ENCODE measurements at regions not wholly inside any gene's neighbourhood (a gene's known extent, or its start where the extent isn't known, plus 50 kb on each side); places are given as distances from the start of the nearest gene placed in this dataset.

GRCh38 chr3:66655044-66655443 lies 154.2 kb upstream of the LRIG1 start:
- no peak overlapping the region for H3K27ac ChIP-seq
- TF ChIP-seq, protein P1, sequence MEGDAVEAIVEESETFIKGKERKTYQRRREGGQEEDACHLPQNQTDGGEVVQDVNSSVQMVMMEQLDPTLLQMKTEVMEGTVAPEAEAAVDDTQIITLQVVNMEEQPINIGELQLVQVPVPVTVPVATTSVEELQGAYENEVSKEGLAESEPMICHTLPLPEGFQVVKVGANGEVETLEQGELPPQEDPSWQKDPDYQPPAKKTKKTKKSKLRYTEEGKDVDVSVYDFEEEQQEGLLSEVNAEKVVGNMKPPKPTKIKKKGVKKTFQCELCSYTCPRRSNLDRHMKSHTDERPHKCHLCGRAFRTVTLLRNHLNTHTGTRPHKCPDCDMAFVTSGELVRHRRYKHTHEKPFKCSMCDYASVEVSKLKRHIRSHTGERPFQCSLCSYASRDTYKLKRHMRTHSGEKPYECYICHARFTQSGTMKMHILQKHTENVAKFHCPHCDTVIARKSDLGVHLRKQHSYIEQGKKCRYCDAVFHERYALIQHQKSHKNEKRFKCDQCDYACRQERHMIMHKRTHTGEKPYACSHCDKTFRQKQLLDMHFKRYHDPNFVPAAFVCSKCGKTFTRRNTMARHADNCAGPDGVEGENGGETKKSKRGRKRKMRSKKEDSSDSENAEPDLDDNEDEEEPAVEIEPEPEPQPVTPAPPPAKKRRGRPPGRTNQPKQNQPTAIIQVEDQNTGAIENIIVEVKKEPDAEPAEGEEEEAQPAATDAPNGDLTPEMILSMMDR (IDR thresholded peaks at IDR 0.05), result no peak
- TF ChIP-seq ZFX (IDR thresholded peaks at IDR 0.05; ENCODE audit: borderline replicate concordance), result no peak

DNA sequence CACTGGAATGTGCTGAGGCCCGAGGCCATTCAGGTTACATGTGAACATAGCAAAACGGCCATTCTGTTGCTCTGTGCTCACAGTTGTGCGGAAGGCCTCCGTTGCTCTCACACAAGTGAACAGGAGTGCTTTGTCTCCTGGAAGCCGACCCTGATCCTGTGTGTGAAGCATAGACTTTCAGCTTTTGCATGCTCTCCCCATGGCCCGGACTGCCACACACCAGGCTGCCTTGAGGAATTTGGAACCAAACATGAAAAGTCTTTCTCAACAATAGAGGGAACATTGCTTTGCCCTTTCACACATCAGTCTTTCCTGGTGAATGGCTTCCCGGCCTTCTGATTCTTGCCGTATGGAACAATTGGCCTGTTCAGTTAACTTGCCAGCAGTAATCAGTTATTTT lies 154.8 kb upstream of the LRIG1 start:
- no peak overlapping the region for H3K27ac ChIP-seq
- no peak for TF ChIP-seq ZFX (IDR thresholded peaks at IDR 0.05; ENCODE audit: borderline replicate concordance)
- TF ChIP-seq, protein P1 (IDR thresholded peaks at IDR 0.05), result no peak

- no peak for TF ChIP-seq ZFX (IDR thresholded peaks at IDR 0.05; ENCODE audit: borderline replicate concordance)
- TF ChIP-seq, protein P1 (IDR thresholded peaks at IDR 0.05), result no peak
Observed at GRCh38 chr3:66656609-66657008, 155.8 kb upstream of the LRIG1 start.

DNA sequence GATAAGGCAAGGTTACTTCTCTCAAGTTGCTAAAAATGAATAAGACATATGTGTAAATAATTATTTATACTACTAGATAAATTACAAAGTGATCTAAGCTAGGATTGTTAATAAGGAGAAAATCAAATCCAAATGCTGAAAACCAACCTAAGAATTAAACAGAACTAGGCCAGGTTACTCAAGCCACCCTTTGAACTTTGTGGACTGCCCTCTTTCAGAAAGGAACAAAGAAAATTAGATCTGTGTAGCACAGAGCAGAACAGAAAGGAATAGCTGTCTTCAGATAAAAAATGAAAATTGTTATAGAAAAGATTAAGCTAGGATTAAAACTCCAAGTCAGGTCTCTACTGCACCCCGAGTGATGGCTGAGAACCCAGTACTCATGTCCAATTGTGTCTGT lies 158.2 kb upstream of the LRIG1 start:
- H3K27ac ChIP-seq, result no peak overlapping the region
- no peak for TF ChIP-seq ZFX (IDR thresholded peaks at IDR 0.05; ENCODE audit: borderline replicate concordance)
- TF ChIP-seq, protein P1 (IDR thresholded peaks at IDR 0.05), result no peak

More at GRCh38 chr3:66656609-66657008, 155.8 kb upstream of the LRIG1 start:
- H3K27ac ChIP-seq, result no peak overlapping the region

GRCh38 chr3:66661628-66662027 lies 160.8 kb upstream of the LRIG1 start:
- TF ChIP-seq, protein P1 (IDR thresholded peaks at IDR 0.05), result no peak
- TF ChIP-seq ZFX (IDR thresholded peaks at IDR 0.05; ENCODE audit: borderline replicate concordance), result no peak
- H3K27ac ChIP-seq, result no peak overlapping the region

- TF ChIP-seq, protein P1 (IDR thresholded peaks at IDR 0.05), result no peak
- no peak for TF ChIP-seq ZFX (IDR thresholded peaks at IDR 0.05; ENCODE audit: borderline replicate concordance)
- H3K27ac ChIP-seq, result no peak overlapping the region
Observed at GRCh38 chr3:66662894-66663293, 162.1 kb upstream of the LRIG1 start.

DNA sequence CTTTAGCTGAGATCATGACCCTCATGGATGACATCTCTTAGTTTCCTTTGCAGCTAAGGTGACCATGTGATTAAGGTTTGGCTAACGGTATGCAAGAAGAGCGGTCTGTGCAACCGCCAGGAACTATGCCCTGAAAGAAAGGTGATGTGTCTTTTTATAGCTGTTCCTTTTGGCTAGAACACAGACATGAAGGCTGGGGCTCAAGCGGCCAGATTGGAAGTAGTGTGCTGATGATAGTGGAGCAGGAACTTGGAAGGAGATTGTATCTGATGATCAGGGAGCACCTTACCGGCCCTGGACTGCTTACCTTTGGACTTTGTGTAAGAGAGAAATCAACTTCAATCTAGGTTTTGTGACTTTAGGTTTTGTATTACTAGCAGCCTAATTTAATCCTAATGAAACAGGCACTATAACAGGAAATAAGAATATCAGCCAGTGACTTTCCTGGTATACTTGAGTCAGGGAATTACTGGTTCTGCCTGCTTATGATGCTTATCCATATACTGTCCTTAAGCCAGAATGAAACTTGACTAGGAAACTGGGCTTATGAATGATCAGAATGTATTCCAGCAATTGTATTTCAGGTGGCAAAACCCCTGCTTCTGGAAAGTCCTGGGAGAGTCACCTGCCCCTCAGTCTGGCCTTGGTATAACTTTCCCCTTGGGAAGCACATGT lies 164.3 kb upstream of the LRIG1 start:
- H3K27ac ChIP-seq, result no peak overlapping the region
- no peak for TF ChIP-seq ZFX (IDR thresholded peaks at IDR 0.05; ENCODE audit: borderline replicate concordance)
- TF ChIP-seq, protein P1 (IDR thresholded peaks at IDR 0.05), result no peak
